ENCODE measurements at regions not wholly inside any gene's neighbourhood (a gene's known extent, or its start where the extent isn't known, plus 50 kb on each side); places are given as distances from the start of the nearest gene placed in this dataset.

- TF ChIP-seq EP300 (IDR thresholded peaks at IDR 0.05) (no peak), CTCF (IDR thresholded peaks at IDR 0.05) (no peak), POLR2A (IDR thresholded peaks at IDR 0.05; ENCODE audit: low read length) (no peak), PBX3 (IDR thresholded peaks at IDR 0.05) (no peak), PHF8 (IDR thresholded peaks at IDR 0.05; ENCODE audit: borderline replicate concordance, low read depth) (no peak), REST (IDR thresholded peaks at IDR 0.05) (no peak), BHLHE40 (IDR thresholded peaks at IDR 0.05; ENCODE audit: low read depth, low read length) (no peak), BCL3 (IDR thresholded peaks at IDR 0.05) (no peak), USF2 (IDR thresholded peaks at IDR 0.05) (no peak), SMC3 (IDR thresholded peaks at IDR 0.05) (no peak), HDAC2 (IDR thresholded peaks at IDR 0.05) (no peak), RAD21 (conservative IDR thresholded peaks at IDR 0.05 in 1 of 2, IDR thresholded peaks at IDR 0.05 in 1 of 2) (no peak), E2F6 (IDR thresholded peaks at IDR 0.05; ENCODE audit: borderline replicate concordance, low read depth) (no peak)
These were observed 149.2 kb upstream of the POU3F3 start for GRCh38 chr2:104704496-104705245.
